Stimulated activated CD8-positive, alpha-beta memory T cell treated with anti-CD3 and anti-CD28 coated beads, Interleukin-12 subunit alpha, Interleukin-12 subunit beta, amount 100 ng/mL, for 1 hour (primary cell): ENCODE measurements at regions not wholly inside any gene's neighbourhood (a gene's known extent, or its start where the extent isn't known, plus 50 kb on each side); places are given as distances from the start of the nearest gene placed in this dataset.

ENCODE experiments used
- DNase-seq: peaks from one replicate; pipeline ENCODE4 v3.0.0-alpha.2; 2020; ENCODE audit warnings: low read depth

GRCh38 chr10:10365676-10366075, 652.0 kb upstream of the CELF2 start:
- no peak for DNase-seq

GRCh38 chr10:10366836-10367235, 650.8 kb upstream of the CELF2 start:
- DNase-seq = no peak

- DNase-seq = no peak
Measured at GRCh38 chr10:10367264-10367663, 650.4 kb upstream of the CELF2 start.

DNA sequence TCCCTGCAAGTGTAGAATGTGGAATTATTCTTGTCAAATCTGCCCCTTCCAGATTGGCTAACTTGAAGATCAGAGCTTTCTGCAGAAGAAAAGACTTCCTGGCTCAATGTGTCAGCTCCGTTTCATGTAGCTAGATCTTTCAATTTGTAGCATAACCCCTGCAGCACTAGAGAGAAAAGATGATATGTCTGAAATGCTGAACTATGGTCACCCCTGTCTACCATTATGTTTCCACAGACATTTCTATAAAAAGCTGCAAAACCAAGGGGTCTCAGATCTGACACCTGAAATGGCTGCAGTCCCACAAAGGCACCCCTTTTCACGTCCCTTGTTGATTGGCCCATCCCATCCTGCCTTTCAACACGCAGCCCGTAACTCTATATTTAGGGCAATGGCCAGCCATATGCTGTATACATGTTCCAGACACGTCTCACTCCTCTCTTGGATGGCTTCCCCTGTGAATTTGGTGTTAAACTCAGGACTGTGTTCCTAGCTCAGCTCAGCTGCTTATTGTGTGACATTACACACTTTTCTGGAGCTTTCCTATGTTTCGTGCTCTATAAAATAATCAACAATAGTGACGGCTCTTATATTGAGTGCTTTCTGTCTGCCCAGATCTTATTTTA, 648.6 kb upstream of the CELF2 start:
- DNase-seq = no peak

DNA sequence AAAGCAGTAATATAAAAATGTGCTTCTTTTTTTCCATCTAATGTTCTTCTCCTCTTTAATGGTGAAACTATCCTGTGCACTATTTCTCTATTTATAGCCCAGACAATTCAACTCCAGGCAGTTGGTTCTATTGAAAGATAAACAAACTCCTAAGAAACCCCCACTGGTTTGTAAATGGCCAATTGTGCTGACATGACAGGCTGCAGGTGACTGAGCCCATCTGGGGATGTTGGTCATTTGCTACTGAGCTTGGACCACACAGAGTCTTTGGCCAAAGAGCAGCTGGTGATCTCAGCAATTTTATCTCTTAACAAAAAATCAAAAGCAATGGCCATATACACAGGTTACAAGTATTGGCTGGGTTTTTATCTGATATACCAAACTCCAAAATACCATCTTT, 631.8 kb upstream of the CELF2 start:
- DNase-seq = no peak

- no peak for DNase-seq
Measured at GRCh38 chr10:10389182-10389581, 628.5 kb upstream of the CELF2 start.

GRCh38 chr10:10392511-10392910, 625.2 kb upstream of the CELF2 start:
- no peak for DNase-seq

DNA sequence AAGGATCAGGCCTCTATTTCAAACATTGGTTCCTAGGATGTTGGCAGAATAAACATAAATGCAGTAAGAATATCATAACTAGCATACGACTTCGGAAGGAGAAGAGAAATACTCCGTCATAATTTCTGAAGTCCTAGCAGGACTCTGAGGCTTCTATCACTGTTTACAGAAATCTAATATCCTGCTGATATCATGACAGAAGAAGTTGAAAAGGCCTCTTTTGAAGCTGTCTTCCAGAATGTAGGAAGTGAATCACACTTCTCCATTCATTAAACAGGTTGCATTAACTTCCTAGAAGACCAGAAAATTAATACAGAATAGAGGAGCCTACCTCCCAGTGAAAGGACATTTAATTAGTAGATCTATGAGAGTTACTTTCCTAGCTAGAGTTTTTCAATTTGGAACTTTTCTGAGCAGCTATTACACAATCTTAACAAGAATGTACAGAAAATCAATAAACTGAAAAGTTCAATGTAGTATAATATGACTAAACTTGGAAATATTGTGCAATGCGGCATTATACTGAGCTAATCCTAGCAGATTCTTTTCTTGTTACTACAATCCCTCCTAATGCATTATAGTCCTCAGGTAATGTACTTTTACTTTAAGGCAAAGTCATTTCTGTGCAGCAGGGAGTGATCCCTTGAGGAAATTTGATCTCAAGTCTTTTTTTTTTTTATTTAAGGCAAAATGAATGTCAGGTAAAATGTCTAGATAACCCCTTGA, 622.6 kb upstream of the CELF2 start:
- no peak for DNase-seq

GRCh38 chr10:10396601-10397000, 621.1 kb upstream of the CELF2 start:
- DNase-seq = no peak

DNA sequence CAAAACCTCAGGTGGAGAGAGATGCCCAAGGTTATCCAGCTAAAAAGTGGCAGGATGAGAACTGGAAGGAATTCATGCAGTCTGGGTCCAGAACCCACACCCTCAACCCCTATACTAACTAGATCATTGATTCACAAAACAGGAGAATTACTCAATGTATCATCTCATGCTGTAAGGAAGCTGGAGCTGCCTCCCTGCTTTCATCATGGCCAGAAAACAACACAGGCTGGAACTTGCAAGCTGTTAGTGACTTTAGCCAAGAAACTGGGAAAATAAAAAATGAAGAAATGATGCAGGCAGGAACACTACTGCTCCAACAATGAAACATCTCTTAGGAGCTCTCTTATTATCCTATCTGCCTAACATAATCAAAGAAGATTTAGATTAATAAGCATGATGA, 619.8 kb upstream of the CELF2 start:
- DNase-seq = no peak

DNA sequence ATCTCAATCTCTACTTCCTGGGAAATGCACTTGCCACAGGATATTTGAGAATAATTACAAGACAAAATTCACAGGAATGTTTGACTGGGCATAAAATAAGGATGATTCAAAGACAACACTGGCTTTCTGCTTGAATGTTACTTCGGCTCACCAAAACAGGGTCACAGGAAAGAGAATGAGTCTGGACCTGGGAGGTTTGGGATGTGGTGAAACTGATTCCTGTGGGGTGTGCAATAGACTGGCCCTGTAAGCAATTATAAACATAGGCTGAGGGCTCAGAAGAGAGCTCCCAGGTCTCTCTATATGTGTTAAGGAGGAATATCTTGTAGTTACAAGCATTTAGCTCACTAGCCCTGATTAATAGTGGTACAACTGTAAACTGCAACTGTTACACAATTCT, 613.9 kb upstream of the CELF2 start:
- no peak for DNase-seq

DNA sequence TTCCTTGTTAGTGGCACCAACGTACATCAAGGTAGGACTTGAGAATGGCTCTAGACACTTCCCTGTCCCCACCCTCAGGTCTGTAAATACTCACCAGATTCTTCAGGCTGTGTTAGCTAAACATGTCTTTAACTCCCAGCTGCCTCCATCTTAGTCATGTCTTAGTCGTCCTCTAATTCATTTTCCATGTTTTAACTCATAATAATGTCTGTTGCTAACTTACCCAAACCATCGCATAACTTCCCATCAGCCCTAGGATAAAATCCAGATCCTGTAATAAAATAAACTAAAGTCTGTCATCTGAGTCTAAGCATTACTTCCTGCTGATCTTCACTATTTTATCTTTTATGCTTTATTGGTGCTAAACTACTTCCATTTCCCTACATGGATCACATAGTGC, 600.0 kb upstream of the CELF2 start:
- no peak for DNase-seq

GRCh38 chr10:10418387-10418786, 599.3 kb upstream of the CELF2 start:
- no peak for DNase-seq

GRCh38 chr10:10421071-10421470, 596.6 kb upstream of the CELF2 start:
- no peak for DNase-seq

- DNase-seq = no peak
Measured at GRCh38 chr10:10431422-10432066, 586.1 kb upstream of the CELF2 start.

- DNase-seq = no peak
Measured at GRCh38 chr10:10432296-10433035, 585.2 kb upstream of the CELF2 start.

- DNase-seq = no peak
Measured at GRCh38 chr10:10434312-10434711, 583.4 kb upstream of the CELF2 start.

DNA sequence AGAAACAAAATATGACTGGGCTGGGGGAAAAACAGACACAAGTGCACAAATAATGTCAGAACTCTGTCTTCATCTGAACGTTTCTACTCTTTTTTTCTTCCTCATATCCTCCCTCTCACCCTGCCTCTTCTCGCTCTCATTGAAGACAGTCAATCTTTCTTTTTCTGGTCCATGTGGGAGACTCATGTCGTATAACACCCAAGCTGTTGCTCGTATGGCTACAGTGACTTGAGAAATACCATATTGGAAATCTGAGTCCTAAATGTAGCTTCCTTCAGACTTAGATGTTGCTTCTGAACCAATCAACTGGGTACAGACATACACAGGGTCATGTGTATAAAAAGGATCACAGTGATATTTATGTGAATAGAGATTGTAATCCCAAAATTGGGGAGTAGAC, 579.8 kb upstream of the CELF2 start:
- no peak for DNase-seq

DNA sequence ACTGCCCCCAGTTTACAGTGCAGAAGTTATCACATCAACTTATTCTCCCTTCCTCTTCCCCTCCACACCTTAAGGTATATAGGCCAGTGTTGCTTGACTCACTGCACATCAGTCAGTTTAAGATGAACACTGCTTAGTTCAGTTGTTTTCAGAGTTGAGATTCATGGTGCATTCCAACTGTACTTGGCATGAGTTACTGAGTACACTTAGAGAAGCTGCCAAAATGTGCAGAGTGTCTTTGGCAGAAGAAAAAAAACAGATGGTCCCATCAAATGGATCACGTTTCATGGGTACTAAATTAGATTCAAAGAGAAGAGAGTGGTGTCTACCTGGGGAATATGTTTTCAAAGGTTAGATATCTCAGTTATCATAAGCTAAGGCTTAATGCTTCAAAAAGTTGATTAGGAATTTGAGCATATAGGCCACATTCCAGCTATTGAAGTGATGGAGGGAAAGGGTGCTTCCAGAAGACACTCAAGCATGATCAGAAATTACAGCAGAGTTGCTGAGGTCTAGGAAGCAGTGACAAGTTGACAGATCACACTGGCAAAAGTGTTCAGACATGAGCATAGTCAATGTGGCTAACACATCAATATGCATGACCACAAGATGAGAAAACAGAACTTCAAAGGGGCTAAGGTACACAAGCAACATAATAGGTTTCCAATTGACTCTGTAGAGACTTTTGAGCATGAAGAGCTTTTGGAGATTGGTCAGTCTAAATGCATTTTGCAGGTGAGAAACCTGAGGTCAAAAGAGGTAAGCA, 579.2 kb upstream of the CELF2 start:
- no peak for DNase-seq

DNA sequence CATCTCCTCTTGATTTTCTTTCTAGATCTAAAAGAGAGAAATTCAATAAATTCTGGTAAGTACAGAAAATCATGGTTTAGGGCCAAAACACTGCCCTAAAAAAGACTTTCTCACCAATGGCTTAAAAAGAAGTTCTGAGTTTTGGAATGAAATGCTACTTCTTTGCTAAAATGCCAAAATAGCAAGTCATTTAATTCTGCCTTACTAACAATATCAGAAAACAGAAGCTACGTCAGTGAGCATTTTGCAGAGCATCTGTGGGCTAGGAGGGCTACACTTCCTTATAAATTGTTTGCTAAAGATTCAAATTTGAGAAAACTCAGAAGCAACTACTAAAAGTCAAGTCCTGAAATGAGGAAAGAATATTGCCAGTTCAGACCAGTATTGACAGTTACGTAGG, 560.8 kb upstream of the CELF2 start:
- DNase-seq = no peak

DNA sequence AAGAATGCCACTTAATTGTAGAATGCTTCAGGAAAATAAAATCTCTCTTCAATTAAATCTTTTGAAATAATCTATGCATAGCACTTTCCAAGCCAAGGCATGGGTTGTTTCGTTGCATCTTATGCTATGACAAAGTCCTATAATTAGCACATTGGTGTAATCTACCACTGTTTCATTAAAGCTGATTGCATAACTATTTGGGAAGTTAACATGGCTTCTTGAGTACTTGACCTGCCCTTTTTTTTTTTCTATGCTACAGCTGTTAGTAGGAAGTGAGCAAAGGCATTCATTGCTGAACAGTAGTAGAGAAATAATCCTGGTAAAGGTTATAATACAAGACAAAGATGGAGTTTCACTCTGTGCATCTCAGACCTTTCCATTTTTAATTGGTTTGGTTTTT, 557.2 kb upstream of the CELF2 start:
- DNase-seq = no peak
